ENCODE measurements at regions not wholly inside any gene's neighbourhood (a gene's known extent, or its start where the extent isn't known, plus 50 kb on each side); places are given as distances from the start of the nearest gene placed in this dataset.
"Not testable (repeated sequence)": the region's sequence is repeated elsewhere in the genome, so short reads cannot be mapped to it uniquely, and the experiment has no call there.

DNA sequence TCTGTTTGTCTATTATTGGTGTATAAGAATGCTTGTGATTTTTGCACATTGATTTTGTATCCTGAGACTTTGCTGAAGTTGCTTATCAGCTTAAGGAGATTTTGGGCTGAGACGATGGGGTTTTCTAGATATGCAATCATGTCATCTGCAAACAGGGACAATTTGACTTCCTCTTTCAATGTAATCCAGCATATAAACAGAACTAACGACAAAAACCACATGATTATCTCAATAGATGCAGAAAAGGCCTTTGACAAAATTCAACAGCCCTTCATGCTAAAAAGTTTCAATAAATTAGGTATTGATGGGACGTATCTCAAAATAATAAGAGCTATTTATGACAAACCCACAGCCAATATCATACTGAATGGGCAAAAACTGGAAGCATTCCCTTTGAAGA, 399.0 kb upstream of the MAN1A1 start:
- TF ChIP-seq, protein P1, sequence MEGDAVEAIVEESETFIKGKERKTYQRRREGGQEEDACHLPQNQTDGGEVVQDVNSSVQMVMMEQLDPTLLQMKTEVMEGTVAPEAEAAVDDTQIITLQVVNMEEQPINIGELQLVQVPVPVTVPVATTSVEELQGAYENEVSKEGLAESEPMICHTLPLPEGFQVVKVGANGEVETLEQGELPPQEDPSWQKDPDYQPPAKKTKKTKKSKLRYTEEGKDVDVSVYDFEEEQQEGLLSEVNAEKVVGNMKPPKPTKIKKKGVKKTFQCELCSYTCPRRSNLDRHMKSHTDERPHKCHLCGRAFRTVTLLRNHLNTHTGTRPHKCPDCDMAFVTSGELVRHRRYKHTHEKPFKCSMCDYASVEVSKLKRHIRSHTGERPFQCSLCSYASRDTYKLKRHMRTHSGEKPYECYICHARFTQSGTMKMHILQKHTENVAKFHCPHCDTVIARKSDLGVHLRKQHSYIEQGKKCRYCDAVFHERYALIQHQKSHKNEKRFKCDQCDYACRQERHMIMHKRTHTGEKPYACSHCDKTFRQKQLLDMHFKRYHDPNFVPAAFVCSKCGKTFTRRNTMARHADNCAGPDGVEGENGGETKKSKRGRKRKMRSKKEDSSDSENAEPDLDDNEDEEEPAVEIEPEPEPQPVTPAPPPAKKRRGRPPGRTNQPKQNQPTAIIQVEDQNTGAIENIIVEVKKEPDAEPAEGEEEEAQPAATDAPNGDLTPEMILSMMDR (IDR thresholded peaks at IDR 0.05) = not testable (repeated sequence)
- TF ChIP-seq CBFB (CRISPR knock-in tag; IDR thresholded peaks at IDR 0.05; ENCODE audit: low read depth) = not testable (repeated sequence)
- TF ChIP-seq, protein P2, sequence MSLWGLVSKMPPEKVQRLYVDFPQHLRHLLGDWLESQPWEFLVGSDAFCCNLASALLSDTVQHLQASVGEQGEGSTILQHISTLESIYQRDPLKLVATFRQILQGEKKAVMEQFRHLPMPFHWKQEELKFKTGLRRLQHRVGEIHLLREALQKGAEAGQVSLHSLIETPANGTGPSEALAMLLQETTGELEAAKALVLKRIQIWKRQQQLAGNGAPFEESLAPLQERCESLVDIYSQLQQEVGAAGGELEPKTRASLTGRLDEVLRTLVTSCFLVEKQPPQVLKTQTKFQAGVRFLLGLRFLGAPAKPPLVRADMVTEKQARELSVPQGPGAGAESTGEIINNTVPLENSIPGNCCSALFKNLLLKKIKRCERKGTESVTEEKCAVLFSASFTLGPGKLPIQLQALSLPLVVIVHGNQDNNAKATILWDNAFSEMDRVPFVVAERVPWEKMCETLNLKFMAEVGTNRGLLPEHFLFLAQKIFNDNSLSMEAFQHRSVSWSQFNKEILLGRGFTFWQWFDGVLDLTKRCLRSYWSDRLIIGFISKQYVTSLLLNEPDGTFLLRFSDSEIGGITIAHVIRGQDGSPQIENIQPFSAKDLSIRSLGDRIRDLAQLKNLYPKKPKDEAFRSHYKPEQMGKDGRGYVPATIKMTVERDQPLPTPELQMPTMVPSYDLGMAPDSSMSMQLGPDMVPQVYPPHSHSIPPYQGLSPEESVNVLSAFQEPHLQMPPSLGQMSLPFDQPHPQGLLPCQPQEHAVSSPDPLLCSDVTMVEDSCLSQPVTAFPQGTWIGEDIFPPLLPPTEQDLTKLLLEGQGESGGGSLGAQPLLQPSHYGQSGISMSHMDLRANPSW (CRISPR knock-in tag; conservative IDR thresholded peaks at IDR 0.05; ENCODE audit: low read depth) = not testable (repeated sequence)
